ENCODE measurements at regions not wholly inside any gene's neighbourhood (a gene's known extent, or its start where the extent isn't known, plus 50 kb on each side); places are given as distances from the start of the nearest gene placed in this dataset.
"Not testable (repeated sequence)": the region's sequence is repeated elsewhere in the genome, so short reads cannot be mapped to it uniquely, and the experiment has no call there.

DNA sequence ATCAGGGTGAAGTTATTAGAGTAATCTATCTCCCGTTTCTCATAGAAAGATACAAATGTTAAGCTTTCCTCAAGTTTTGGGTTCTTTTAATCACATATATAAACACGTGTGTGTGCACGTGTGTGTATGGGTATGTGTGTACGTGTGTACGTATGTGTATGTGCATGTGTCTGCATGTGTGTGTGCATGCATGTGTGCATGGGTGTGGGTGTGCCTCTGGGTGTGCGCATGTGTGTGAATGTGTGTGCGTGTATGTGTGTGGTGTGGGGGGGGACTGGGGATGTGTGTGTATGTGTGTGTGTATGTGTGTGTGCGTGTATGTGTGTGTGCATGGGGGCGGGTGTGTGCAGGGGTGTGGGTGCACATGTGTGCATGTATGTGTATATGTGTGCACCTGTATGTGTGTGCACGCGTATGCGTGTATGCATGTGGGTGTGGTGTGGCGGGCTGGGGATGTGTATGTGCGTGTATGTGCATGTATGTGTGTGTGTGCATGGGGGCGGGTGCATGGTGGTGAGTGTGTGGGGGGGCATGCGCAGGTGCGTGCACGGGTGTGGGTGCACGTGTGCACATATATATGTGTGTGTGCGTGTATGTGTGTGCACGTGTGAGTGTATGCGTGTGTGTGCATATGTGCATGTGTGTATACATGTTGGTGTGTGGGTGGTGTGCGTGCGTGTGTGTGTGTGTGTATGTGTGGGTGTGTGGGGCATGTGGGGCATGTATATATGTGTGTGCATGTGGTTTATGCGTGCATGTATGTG, 304.0 kb downstream of the MBD2 start:
- no peak for DNase-seq

DNA sequence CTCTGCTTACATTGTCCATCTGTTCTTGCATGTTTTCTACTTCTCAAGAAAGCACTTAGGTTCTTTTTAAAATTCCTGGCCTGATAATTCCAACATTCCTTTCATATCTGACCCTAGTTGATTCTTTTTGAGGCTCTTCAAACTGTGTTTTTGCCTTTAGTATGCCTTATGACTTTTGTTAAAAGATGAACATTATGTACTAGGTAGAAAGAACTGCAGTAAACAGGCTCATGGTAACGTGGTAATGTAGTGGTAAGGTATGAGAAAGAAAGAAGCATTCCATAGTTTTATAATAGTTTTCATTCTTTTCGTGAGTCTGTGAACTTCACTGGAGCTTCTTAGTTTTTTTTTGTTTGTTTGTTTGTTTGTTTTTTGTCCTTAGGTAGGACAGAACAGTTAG, 306.4 kb downstream of the MBD2 start:
- no peak for DNase-seq

DNA sequence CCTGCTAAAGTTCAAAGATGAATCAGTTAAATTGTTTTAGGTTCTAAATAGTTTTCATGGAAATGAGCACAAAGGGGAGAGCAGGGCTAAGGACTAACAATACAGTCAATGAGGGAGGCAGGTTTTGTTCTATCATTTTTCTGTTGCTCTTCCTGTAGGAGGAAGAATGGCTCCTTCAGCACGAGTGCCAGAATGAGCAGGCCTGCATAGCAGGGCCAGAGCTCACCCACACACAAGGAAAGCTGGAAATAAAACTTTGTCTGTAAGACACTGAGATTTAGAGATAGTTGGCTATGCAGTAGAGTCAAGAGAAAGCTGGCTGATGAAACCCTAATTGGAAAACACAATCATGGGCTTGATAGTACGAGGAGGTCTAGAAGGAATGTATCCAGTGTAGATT, 313.3 kb downstream of the MBD2 start:
- DNase-seq = no peak

DNA sequence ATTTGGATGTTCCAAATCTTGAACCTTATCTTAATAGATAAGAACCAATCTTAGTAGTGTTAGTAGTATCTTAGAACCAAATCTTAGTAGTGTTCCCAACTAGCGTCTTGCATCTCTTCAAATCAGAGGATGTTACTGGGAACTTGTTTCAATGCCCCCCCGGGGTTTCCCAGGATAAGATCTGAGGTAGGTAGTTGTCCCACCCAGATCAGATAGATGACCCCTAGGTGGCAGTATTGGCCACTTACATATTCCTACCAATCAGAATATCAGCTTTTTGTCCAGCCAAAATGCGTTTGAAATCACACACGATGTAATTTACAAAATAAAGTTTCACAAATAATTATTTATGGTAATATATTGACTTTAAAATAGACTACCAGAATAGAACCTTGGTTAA, 314.8 kb downstream of the MBD2 start:
- DNase-seq = no peak

DNA sequence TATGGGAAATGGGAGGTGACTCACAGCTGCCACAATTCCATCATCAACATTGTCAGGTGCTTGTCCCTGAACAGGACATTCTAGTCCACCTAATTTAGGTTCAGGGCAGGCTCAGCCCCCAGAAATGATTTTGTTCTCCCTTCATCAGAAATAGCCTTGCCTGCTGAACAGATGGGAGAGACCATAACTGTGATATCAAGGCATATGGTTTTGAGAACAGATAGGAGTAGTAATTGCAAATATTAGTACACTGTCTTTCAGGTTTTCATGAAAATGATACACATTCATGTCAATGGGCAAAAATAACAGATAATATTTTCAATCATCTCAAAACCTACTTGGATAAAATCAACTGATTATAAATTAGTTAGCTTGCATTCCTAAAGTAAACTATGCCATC, 316.5 kb downstream of the MBD2 start:
- no peak for DNase-seq

DNA sequence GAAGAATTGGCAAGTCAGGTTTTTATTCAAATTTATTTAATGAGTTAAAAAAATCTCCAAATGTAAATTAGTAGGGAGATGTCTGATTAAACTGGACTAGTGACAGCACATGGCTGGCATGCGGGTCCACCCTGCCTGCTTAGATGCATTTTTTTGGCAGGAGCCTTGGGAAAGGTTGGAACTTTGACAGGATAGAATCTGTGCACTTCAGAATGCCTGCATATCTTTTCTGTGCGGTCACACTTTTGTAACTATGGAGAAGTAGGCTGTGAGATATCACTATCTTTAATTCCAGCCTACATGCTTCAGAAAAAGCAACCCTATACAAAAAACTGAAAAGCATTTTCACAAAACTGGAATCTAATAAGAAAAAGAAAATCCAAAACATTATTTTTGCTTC, 317.8 kb downstream of the MBD2 start:
- no peak for DNase-seq

DNA sequence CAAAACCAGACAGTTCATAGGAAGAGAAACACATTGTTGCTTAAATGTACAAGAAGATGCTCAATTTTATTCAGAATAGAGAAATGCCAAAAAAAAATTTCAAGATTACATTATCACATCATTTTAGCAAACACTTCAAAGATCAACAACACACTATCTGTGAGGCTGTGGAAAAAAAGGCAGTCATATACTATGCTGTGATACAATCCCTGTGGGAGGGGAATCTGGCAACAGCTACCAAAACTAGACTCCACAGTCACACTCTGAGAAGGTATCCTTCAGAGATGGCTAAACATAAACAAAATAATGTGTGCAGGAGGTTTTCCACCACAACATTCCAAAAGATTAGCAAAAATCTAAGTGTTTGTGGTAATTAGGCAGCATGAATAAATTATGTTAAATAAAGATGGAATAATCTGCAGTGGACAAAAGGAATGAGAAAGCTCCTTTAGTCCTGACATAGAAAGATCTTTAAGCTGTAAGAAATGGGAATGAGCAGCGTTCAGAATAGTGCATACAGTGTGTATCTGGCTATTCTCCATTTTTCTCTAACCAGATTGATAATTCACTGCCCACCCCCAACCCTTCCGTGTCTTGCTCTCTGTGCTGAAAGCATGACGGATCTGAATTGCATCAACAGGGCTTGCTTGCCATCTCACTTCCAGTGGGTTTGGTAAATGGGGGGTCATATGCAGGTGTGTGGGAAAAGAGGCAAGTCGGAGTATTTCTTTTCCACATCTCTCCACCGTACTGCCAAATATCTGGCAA, 329.6 kb downstream of the MBD2 start:
- no peak for DNase-seq

DNA sequence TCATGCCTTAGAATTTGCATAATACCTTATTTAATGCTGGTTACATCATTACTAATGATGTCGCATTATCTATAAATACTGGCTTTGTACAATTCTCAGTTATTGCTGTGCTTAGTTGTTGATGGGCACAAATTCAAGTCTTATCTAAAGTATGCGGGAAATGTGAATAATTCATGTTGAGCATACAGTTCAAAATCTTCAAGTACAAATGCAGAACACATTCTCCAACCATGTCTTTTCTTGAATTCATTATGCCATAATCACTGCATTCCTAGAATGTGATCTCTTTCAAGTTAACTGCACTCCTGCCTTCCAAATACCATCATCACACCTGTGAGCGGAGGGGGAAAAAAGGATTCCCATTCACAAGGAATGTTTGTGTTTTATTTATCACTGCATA, 337.0 kb downstream of the MBD2 start:
- no peak for DNase-seq

DNA sequence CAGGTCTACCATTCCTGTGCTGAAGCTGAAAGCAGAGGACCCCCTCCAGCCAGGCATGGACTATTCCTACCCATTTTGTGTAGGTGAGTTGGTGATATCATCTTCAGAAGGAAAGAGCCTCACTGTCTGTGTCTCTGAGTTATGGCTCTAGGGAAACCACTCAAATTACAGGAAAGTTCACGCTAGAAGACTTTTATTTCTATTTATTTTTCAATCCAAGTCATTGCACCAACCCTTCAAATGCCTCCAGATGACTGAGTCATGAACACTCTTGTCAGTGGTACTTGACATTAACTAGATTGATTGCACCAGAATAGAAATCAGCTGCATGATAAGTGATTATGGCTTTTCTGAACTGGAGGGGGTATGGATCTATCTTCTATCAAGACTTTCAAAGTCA, 338.4 kb downstream of the MBD2 start:
- DNase-seq = no peak

DNA sequence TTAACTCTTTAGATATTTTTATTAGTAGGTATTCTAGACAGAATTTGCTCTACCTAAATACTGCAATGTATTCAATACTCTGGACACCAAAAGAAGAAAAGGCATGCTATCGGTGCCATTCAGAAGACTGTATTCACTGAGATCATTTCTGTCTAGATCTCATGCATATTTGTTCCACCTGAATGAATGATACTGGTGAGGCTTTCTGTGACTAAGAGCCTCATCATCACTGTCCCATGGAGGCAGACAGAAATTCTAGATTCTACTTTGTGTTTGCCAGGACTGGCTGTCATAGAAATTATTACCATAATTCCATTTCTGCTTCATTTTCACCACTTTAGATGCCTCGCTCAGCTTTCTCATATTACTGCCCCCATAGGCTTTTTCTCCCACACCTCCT, 340.7 kb downstream of the MBD2 start:
- DNase-seq = no peak

DNA sequence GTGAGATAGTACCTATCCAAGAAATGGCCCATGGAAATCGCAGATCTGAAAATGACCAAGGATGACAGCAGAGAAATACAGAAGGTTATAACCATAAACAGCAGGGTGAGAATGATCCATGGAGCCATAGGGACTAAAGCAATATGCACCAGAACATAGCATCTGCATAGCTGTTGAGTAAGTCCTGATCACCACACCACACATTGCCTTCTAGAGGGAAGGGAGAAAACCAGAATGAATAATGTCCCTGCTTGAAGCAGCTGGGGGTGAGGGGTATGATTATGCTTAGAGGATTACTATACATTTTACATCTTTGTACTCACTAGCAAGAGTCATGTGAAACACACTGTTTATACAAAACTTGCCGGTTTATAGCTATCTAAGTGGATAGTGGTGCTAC, 350.4 kb downstream of the MBD2 start:
- no peak for DNase-seq

DNA sequence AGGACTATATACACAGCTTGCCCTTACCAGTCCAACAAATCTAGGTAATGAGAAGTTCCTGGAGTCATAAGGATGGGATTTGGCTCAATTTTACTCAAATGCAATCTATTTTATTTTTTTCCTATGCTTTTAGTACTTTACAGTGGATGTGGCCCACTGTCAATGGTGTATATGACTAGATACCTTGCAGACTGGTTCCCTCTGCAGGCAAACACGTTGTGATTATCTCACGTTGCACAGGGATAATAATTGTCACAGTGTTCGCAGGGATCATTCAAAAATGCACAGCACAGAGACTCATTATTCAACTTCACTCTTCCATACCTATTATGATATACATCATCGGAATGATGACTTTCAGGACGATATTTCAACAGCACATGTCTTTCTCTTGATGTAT, 359.7 kb downstream of the MBD2 start:
- DNase-seq = no peak

DNA sequence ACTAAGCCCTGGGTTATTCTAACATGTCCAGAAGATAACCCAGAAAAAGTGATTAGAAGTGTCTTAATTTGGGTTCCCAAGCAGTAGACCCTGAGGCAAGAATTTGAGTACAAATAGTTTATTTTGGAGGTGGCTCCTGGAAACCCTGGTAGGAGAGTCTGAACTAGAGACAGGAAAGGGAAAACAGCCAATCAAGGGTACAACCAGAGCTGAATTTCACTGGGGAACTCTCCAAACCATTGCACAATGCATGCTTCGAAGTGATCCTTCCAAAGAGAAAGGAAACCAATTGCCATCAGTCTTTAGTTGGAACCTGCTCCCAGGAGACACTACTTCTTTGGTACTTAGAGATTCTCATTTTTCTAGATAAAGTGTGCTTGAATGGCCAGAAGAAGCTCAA, 361.5 kb downstream of the MBD2 start:
- no peak for DNase-seq

DNA sequence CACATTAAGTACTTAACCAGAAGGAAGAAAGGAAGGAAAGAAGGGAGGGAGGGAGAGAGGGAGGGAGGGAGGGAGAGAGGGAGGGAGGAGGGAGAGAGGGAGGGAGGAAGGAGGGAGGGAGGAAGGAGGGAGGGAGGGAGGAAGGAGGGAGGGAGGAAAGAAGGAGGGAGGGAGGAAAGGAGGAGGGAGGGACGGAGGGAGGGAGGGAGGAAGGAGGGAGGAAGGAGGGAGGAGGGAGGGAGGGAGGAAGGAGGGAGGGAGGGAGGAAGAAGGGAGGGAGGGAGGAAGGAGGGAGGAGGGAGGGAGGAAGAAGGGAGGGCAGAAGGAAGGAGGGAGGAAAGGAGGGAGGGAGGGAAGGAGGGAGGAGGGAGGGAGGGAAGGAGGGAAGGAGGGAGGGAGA, 363.3 kb downstream of the MBD2 start:
- DNase-seq = no peak

DNA sequence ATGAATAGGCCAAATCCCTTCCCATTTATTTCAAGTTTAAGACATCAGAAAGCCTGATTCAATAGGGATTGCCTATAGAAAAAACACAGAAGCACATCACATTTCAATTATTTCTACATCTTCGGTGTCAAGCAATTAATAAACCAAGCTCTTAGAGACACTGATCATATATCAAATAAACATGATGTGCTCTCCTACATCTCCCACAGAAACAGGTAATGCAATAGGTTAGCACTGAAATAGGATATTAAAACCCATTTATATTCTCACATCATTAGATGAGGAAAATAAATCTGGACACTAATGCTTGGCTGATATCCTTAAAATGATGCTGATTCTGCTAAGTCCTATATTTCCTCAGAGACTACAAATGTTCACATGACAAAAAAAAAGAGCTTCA, 364.7 kb downstream of the MBD2 start:
- no peak for DNase-seq

DNA sequence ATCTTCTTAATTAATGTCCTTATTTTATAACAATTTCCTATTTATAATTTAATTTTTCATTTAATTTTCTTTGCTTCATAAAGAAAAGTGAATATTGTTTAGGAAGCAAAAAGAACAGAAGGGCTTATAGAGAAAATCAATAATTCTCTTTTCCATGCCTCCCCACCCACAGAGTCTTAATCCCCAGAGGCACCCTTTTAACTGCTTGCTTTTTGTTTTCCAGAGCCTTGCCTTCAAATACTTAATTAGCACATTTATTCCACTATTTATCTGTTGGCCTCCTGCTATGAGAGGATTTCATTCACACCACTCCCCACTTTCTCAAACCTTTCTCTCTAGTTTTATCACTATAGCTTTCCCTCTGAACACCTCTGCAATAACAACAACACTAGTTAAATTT, 373.6 kb downstream of the MBD2 start:
- peak; percentile 13 for DNase-seq

DNA sequence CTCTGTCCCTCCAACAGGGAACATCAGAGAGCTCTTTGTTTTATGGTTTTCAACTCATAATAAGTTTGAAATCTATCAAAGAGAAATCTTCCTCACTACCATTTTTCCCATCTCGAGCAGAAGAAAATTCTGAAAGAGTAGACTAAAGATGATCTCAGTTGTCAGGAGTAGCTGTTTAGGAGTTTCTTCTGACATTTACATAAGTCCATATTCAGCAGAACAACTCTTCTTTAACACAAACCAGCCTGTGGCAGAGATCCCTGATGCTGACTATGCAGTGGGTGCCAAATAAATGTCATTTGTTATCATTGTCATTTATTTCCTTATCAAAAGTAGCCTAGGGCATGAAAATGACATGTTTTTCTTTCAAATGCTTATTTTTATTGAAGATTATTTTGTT, 380.7 kb downstream of the MBD2 start:
- no peak for DNase-seq

DNA sequence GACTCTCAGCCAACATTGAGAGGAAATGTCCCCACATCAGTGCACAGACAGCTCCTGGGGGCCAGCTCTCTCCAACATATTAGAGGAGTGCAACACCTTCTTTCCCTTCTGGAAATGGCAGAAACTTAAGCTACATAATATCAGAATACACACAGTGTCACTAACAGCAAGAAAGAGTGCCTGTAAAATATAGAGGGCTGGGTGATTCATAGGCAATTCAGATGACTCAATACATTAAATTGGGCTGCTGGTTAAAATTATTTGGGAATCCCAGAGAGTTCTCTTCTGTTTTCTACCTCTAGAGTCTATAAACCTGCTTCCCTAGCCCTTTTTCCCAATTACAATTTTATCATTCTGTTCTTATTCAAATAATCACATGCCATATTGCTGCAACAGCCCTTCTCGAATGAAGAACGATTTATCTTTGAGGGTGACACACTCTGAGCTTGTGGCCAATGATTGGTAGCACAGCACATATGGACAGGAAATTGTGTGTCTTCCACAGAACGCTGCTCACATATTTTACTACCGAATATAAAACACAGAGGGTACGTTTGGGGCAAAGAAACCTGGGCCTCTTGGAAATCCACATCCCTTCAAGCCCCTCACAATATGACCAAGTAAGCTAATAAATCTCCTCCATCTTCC, 381.2 kb downstream of the MBD2 start:
- DNase-seq = no peak

DNA sequence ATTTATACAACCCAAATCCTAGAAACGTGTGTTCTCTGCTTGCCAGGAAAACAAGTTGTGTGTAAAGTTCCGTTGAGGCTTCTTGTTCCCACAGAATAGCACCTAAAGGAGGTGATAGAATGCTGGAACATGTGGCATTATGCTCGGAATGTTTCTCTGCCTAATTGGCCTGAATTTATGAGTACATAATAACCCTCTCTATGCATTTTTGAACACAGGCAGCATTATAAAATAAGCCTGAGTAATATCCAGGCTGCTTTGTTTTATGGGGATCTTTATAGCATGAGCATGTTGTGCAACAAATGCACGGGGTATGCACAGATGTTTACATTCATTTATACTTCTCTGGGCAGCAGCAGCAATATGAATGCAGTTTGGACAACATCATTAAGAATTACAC, 385.7 kb downstream of the MBD2 start:
- DNase-seq = no peak

DNA sequence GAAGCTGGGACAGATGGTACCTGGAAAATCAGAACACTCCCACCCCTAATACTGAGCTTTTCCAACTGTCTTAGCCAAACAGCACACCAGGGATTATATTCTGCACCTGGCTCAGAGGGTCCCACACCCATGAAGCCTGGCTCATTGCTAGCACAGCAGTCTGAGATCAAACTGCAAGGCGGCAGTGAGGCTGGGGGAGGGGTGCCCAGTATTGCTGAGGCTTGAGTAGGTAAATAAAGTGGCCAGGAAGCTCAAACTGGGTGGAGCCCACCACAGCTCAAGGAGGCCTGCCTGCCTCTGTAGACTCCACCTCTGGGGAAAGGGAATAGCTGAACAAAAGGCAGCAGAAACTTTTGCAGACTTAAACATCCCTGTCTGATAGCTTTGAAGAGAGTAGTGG, 403.3 kb downstream of the MBD2 start:
- not testable (repeated sequence) for DNase-seq

DNA sequence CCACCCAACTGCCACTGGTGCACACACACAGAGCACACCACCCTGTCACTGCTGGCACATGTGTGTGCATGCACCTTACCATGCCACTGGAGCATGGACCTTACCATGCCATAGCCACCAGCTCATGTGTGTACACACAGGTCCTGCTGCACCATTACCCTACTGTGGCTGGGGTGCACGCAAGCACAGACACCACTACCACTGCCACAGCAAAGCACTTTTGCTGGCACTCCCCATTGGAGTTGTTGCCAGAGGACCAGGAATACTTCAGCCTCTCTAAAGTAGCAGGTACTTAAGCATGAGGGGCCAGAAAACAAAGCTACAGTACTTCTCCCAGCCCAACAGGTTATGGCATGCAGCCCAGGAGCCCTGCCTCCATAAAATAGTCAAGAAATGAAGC, 404.8 kb downstream of the MBD2 start:
- DNase-seq = no peak

DNA sequence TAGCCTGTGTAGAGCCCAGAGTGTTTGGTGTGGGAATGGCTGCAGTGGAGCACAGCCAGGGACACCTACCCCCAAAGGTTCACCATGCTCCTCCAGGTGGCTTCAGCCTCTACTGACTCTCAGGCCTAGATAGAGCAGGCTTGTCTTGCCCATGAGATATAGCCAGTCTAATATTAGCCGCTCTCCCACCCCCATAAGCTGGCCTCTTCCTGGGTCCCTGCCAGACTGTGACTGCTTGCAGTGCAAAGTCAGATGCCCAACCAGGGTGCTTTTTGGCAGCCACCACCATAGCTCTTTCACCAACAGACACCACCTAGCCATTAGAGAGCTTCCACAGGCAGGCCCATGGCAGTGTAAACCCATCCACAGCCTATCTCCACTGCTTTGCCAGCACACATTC, 405.3 kb downstream of the MBD2 start:
- DNase-seq = no peak

DNA sequence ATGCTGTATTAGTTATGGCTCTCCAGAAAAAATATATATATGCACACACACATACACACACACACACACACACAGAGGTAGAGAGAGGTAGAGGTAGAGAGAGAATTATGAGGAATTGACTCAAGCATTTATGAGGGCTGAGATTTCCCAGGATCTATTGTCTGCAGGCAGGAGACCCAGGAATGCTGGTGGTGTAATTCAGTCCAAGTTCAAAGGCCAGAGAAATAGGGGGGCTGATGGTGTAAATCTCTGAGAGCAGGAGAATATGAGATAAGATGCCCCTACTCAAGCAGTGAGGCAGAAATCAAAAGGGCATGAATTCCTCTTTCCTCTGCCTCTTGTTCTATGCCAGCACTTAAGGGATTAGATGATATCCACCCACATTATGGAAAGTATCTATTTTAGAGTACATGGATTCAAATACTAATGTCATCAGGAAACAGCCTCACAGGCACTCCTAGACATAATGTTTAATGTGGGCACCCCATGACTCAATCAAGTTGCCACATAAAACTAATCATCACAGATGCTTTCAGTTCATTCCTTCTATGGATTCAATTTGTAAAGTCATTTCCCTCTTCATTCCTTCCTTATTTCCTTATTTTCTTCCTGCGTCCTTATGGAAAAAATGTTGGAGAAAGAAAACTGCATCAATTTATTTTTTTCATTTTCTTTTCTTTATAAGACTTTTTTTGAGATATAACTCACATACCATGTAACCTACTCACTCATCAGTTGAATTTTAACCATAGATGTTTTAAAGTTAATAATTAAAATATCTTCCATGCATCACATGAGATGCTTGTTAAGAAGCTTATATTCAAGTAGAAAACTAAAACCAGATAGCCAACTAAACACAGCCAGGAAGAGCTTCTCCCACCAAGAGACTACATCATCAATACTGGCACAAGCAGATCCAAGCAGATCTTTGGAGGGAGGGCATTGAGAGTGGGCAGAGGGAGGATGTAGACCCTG, 406.2 kb downstream of the MBD2 start:
- no peak for DNase-seq

Measured in NCI-H748 treated with DMSO at 0.1 percent for 48 hours (cell line).